Left ventricle myocardium inferior (tissue), 1 donor: ENCODE measurements at regions not wholly inside any gene's neighbourhood (a gene's known extent, or its start where the extent isn't known, plus 50 kb on each side); places are given as distances from the start of the nearest gene placed in this dataset.

Experiments used
- DNase-seq: peaks from one replicate; pipeline ENCODE4 v3.0.0-alpha.2; 2020
- H3K27ac ChIP-seq: fragments of 200-600 bp; replicated peaks from 2 replicates; pipeline ENCODE4 v1.8.0; 2021
- H3K27me3 ChIP-seq: fragments of 200-600 bp; 2 replicates; pipeline ENCODE4 v1.8.0; 2021; ENCODE audit warnings: low read depth
- H3K36me3 ChIP-seq: fragments of 200-600 bp; 2 replicates; pipeline ENCODE4 v1.8.0; 2021
- H3K4me1 ChIP-seq: fragments of 200-600 bp; 2 replicates; pipeline ENCODE4 v1.8.0; 2021
- H3K4me3 ChIP-seq: fragments of 200-600 bp; 2 replicates; pipeline ENCODE4 v1.8.0; 2021; ENCODE audit warnings: mild to moderate bottlenecking, moderate library complexity
- H3K9me3 ChIP-seq: fragments of 200-600 bp; replicated peaks from 2 replicates; pipeline ENCODE4 v1.8.0; 2021
- intact Hi-C: fragments of 100-400 bp; cut with micrococcal nuclease; formaldehyde crosslinking; loops from one replicate; pipeline ENCODE4 v1.11.0; 2022
- TF ChIP-seq, protein P1 (sequence below): fragments of 200-600 bp; IDR thresholded peaks from 2 replicates; pipeline ENCODE4 v1.8.0; 2021; ENCODE audit warnings: antibody characterized with exemption, mild to moderate bottlenecking, borderline replicate concordance
- donor health status: DM: no; HTN: yes; CAD: no; lungs with severe emphysema.

DNA sequence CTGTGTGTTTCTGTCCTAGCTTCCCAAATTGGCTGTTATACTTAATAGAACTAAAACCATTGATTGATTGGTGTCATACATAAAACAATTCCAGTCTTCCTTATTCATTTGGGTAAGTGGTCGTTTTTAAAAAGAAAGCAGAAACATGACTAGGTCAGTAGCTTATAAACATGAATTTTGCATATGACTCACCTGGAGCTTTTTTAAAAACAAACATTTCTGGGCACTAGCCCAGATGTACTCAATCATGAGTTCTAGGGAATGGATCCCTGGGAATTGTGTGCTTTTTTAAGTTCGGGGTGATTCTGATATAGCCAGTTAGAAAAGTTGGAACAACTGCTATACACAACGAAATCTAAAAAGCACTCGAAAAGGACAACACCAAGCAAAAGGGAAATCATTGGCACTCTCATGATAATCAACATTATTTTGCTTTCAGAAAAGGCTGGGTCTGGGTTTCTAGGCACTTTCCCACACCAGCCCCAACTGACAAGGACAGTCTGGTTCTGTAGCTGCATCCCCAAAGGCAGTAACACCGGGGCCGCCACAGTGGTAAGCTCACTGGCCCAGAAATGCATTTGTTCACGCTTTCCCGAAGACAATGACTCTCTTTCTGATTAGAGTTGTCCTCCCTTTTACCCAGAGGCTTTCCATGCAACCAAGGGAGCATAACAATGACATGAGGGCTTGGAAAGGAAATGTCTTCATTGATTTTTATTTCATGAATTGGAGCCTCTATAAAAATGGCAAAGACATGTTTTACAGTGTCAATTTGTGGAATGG, 664.9 kb upstream of the WWC1 start:
- intact Hi-C loops, result no loop called here
- TF ChIP-seq, protein P1, sequence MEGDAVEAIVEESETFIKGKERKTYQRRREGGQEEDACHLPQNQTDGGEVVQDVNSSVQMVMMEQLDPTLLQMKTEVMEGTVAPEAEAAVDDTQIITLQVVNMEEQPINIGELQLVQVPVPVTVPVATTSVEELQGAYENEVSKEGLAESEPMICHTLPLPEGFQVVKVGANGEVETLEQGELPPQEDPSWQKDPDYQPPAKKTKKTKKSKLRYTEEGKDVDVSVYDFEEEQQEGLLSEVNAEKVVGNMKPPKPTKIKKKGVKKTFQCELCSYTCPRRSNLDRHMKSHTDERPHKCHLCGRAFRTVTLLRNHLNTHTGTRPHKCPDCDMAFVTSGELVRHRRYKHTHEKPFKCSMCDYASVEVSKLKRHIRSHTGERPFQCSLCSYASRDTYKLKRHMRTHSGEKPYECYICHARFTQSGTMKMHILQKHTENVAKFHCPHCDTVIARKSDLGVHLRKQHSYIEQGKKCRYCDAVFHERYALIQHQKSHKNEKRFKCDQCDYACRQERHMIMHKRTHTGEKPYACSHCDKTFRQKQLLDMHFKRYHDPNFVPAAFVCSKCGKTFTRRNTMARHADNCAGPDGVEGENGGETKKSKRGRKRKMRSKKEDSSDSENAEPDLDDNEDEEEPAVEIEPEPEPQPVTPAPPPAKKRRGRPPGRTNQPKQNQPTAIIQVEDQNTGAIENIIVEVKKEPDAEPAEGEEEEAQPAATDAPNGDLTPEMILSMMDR, result no peak
- Histone ChIP-seq H3K4me3 (no peak overlapping the region), H3K36me3 (no peaks in the 10 kb centered on the region), H3K27ac (no peak overlapping the region), H3K9me3 (peaks cover 17% of the 10 kb centered on the region), H3K27me3 (no peaks in the 10 kb centered on the region), H3K4me1 (no peaks in the 10 kb centered on the region)
- no peak for DNase-seq

DNA sequence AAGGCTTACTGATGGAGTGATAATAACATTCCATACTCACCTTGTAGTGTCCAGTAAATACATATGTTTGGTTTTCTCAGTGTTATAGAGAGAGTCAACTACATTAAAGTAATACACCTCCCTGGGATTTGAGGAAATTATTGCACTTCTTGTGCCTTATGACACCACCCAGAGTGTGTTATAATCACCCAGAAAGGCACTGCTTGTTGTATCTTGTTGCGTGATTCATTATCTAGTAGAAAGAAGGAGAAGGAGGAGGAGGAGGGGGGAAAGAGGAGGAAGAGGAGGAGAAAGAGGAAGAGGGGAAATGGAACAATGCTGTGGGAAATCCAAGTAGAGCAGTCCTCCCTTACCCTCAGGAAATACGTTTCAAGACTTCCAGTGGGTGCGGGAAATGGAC, 661.8 kb upstream of the WWC1 start:
- intact Hi-C loops, result no loop called here
- no peak for DNase-seq
- H3K36me3 ChIP-seq, result no peaks in the 10 kb centered on the region
- no peaks in the 10 kb centered on the region for H3K27me3 ChIP-seq
- no peak overlapping the region for H3K4me3 ChIP-seq
- H3K4me1 ChIP-seq, result peaks cover 9% of the 10 kb centered on the region
- H3K27ac ChIP-seq, result no peak overlapping the region
- peaks cover 10% of the 10 kb centered on the region for H3K9me3 ChIP-seq
- TF ChIP-seq, protein P1, result no peak

- H3K27ac ChIP-seq, result no peak overlapping the region
- peaks cover 9% of the 10 kb centered on the region for H3K4me1 ChIP-seq
- no peak overlapping the region for H3K4me3 ChIP-seq
- intact Hi-C loops, result no loop called here
- TF ChIP-seq, protein P1, result no peak
- no peaks in the 10 kb centered on the region for H3K9me3 ChIP-seq
- no peaks in the 10 kb centered on the region for H3K36me3 ChIP-seq
- DNase-seq, result no peak
- H3K27me3 ChIP-seq, result no peaks in the 10 kb centered on the region
Observed at GRCh38 chr5:167631191-167631590, 660.3 kb upstream of the WWC1 start.

- Histone ChIP-seq H3K27me3 (no peaks in the 10 kb centered on the region), H3K4me3 (no peak overlapping the region), H3K36me3 (no peaks in the 10 kb centered on the region), H3K4me1 (peaks cover 9% of the 10 kb centered on the region), H3K27ac (no peak overlapping the region), H3K9me3 (no peaks in the 10 kb centered on the region)
- DNase-seq, result no peak
- intact Hi-C loops, result no loop called here
- TF ChIP-seq, protein P1, result no peak
Observed at GRCh38 chr5:167633114-167633513, 658.3 kb upstream of the WWC1 start.

- Histone ChIP-seq H3K4me1 (peaks cover 13% of the 10 kb centered on the region), H3K27ac (peak overlapping the region; percentile 1), H3K4me3 (no peak overlapping the region), H3K36me3 (no peaks in the 10 kb centered on the region), H3K9me3 (no peaks in the 10 kb centered on the region), H3K27me3 (no peaks in the 10 kb centered on the region)
- TF ChIP-seq, protein P1, result no peak
- intact Hi-C loops, result no loop called here
- no peak for DNase-seq
Observed at GRCh38 chr5:167633931-167634341, 657.5 kb upstream of the WWC1 start.
